Kidney capillary endothelial cell (primary cell): ENCODE measurements at regions not wholly inside any gene's neighbourhood (a gene's known extent, or its start where the extent isn't known, plus 50 kb on each side); places are given as distances from the start of the nearest gene placed in this dataset.
"Not testable (repeated sequence)": the region's sequence is repeated elsewhere in the genome, so short reads cannot be mapped to it uniquely, and the experiment has no call there.

Experiments
- DNase-seq: peaks from one replicate; pipeline ENCODE4 v3.0.0-alpha.2; 2018; ENCODE audit warnings: low spot score

DNA sequence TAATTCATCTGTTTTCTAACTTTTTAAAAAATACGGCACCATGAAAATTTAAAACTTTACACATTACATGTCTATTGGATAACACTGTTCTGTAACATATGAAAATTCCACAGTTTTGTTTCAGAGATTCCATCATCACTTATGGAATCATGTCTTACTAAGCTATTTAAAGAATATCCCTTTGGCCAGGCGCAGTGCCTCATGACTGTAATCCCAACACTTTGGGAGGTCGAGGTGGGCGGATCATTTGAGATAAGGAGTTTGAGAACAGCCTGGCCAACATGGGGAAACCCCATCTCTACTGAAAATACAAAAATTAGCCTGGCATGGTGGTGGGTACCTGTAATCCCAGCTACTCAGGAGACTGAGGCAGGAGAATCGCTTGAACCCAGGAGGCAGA is 131.7 kb upstream of the KRR1 start:
- not testable (repeated sequence) for DNase-seq

DNA sequence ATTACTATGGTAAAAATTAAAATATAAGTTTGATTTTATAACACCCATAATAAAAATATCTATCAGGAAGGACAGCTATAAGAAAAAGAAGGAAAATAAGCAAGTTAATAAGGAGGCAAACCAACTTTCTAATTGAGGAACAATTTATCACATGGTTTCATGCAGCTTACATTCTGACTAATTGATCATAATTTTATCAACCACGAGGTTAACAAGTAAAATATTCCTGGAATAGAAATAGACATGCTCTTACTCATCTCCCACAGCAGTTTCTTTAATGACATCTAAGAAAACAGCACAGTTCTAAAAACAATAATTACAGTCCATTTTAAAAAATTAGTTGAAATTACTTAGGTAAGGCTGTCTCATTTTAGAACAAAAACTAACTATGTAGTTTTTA is 130.8 kb upstream of the KRR1 start:
- DNase-seq = no peak

DNA sequence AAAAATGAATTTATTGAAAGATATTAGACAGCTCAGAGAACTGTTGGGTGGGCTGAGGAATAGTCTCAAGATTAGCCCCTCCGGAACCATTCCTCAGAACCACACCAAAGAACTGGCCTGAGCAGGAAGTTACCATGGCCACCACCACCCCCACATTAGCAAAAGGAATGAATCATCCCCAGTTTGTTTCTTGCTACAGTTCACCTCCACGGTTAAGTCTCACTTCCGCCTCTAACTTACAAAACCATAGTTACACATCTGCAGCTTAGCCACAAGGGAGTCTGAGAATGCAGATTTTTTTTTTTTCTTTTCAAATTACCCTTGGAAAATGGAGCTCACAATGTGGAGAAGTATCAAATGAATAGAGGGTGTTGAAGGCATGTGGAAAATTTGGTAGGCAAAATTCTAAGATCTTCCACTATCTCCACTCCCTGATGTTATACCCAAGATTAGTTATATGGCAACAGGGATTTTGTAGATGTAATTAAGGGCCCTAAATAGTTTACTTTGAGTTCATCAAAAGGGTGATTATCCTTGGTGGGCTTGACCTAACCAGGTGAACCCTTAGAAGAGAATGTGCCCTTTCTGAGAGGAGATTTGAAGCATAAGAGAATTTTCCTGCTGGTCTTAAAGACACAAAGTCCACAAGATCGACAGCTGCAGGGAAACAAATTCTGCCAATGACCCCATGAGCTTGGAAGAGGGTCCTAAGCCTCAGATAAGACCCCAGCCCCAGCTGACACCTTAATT is 129.8 kb upstream of the KRR1 start:
- DNase-seq = no peak

DNA sequence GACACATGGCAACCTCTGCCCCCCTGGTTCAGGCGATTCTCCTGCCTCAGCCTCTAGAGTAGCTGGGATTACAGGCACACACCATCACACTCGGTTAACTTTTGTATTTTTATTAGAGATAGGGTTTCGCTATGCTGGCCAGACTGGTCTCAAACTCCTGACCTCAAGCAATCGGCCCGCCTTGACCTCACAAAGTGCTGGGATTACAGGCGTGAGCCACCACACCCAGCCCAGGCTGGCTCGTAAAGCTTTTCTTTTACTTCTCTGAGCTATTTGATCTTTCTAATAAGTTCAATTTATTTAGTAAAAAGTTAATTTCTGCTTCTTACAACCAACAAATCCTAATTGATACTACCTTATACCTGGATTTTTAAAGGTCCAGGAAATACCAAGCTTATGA is 127.4 kb upstream of the KRR1 start:
- no peak for DNase-seq

DNA sequence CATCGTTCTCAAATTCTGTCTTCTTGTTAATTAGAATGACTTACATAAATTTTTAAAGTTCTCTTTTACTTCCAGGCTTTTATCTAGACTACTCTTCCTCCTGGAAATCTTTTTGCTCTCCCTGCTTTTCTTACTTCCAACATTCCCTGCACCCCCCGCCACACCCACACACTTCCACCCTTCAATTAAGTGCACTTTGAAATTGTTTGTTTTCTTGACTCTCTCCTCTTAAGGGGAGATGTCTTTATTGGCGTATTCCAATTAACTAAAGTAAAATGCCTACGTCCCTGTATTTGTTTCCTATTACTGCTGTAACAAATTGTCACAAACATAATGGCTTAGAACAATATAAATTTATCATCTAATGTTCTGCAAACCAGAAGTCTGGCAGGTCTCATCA is 125.2 kb upstream of the KRR1 start:
- DNase-seq = no peak

DNA sequence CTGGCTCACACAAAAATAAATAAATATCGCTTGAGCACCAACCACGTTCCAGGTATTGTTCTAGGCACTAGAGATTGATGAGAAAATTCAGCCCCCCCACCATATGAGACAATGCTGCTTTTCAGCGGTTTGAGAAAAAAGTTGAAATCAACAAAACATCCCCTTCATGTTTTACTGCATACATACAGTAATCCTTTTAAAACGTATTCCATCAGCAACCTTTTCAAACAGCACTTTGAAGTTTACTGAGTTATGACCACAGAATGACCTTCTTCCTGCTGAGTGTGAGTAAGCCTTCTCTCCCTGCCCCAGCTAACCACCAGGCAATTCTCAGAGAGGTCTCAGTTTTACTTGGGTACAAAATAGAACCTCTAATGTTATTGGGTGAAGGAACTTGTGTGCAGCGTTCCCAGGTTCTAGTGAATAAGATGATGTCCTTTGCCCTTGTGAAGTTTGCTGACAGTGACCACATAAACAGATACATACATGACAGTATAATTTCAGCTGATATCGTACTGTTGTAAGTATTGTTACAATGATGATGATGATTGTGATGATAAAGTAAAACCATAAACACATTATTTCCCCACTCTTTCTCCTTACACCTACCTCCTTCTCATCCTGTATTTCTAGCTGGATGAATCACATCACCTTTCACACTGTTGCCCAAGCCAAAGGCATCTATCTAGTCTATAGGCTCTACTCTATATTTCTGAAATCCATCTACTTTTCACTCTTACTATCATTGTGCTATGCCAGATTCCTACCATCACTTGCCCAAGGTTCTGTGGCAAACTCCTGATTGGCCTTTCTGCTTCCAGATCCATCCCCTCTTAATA is 124.4 kb upstream of the KRR1 start:
- peak; percentile 69 for DNase-seq

DNA sequence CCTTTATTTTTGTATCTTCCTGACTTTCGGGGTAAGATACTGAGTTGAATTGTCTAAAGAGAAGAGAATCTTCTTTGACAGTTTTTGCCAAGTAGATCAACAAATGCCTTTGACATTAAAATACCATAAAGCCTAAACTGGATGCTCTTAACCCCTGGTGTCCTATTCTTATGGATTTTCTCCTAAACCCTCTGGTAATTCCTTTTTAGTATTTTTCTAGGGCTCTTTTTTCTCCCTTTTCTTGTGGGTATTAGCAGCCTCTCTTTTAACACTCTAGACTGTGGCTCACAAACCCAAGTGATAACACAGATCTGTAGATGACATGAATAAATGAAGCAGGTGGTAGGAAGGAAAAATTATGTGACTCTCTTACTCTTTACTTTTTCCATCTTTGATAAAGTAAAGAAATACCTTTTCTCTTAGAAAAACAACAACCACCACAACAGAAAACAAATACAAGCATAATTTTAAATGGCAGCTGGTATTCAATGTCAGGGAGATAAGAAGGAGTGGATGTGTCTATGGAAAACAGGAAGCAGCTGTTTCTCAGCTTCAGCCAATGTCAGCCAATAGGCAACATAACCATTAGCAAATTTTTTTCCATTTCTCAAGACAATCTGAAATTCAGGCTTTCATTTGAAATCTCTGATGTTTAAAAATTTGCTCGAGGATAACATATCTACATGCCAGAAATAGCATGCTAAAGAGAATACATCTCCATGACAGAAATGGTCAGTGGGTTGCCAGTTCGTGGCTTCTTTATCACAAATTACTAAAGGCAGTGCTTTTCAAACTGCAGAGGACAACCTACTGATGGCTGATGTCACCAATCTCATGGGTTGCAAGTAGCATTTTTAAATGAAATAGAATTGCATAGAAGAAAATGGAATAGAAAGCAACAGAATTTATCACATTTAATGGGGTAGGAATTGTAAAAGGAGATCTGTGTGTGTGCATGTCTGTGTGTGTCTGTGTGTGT is 123.1 kb upstream of the KRR1 start:
- DNase-seq = no peak

DNA sequence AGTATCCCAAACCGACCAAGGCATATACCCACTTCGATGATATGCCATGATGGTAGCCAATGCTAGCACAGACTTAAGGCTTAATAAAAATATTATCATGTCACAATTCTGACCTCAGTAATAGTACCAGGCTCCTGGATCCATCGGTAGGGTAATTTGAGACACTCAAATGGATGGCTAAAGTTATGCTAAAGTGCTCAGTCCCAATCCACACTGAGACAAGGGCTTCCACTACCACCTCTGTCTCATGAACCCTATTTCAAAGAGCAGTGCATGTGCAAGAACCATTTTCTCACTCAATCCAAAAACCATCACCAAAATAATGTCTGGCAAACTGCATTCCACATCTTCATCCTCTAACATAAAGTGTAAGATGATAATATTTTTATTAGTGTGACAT is 122.4 kb upstream of the KRR1 start:
- no peak for DNase-seq

DNA sequence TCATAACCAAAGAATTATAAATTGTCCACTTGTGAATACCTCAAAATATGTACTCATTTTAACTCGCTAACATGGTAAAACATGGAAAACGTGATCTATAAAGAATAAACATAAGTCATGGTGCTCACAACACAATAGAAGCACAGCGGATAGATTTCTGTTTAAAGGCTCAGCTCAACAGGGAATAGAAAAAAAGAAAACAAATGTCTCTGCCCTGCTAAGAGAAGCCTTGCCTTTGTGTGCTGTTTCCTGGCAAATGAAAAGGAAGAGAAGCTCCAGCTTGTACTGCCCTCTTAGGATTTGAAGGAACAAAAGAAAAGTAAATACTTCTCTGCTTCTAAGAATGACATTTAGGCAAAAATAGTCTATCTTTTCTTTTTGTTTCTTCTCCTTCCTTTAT is 121.0 kb upstream of the KRR1 start:
- DNase-seq = peak; percentile 36

DNA sequence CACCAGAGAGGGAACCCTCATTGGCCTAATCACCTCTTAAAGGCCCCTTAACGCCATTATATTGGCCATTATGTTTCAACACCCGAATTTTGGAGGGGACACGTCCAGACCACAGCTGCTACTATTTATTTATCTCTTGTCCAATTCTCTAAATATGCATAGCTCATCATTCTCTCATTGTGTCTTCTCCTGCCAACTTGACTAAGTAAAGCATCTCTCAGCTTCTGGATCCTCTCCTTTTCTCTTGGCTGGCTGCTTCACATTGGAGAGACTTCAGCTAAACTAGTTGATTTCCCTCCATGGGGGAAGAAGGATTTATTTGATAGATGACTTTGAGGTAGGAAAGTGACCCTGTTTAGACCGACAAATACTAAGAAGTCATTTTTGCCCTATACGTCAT is 120.4 kb upstream of the KRR1 start:
- DNase-seq = no peak

DNA sequence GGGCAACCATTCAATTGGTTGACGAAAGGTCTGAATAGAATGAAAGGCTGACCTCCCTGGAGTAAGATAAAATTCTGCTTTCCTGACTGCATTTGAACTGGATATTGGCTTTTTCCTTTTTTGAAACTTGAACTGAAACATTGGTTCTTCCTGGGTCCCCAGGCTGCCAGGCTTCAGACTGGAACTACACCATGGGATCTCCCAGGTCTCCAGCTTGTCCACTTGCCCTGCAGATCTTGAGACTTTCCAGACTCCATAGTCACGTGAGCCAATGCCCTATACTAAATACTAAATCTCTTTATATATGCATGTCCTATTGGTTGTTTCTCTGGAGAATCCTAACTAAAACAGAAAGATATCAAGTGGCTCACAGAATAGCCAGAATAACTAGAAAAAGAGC is 118.7 kb upstream of the KRR1 start:
- DNase-seq = no peak

DNA sequence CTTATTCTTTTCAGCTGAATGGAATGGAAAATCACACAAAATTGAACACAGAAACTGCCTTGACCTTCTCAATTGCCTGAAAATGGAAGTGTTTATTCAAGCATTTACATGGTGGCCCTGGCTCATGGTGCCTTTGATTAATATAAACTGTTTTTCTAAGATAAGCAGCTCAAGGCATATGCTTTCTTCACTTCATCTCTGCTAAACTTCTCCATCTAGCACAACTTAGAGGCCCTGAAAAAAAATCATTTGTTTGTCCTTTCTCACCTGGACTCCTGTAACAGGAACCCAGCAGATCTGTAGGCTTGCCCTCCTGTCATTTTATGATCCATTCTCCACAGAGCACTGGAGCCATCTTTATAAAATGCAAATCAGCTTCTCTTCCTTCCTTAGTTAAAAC is 117.5 kb upstream of the KRR1 start:
- no peak for DNase-seq

DNA sequence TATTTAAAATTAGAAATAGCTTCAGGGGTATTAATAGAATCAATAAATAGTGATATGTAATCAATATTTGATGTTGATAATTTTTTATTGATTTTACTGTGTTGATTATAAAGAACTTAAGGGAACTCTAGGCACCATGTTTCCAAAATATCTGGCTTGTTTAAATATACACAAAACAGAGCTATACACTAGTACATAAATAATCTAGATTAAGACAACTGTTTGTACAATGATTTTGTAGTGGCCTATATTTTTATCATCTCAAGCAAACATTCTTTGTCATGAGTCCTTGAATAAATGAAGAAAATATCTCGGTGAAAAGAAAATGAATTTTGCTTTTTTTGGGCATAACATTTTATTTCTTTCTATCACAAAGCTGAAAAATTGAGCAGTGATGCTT is 117.1 kb upstream of the KRR1 start:
- DNase-seq = no peak

DNA sequence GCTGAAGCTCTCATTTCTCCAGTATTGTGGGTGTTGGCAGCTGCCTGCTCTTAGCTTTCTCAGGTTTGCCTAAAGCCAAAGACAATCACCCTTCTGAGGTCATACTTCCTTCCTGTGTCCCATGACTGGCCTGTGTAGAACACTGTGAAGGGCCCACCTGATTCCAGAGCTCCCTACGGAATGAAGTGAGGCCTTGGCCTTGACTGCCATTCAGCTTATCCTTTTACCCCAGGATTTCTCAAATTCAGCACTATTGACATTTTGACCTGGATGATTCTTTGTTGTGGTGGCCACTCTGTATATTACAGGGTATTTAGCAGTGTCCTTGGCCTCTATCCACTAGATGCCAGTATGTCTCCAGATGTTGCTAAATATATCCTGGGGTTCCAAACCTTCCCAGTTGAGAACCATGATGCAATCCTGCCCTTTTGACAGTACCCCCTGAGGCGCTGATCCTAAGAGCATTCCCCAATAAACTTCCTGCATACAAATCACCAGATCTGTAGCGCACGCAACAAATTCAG is 112.3 kb upstream of the KRR1 start:
- peak; percentile 37 for DNase-seq

DNA sequence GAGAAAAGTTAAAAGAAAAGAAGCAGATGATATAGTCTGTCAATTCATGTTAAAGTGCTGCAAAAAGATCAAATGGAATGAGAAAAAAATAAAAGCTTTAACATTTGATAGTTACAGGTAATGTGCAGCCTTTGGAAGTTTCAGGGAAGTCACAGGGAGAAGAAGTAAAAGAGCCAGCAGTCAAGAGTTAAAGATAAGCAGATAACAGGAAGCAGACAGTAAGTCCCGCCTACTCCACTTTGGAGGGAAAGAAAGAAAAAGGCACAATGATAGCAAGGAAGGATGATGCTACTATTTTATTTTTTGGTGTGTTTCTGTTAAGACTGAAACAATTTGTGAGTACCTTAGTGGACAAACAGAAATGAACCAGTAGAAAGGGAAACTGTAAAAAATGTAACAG is 111.1 kb upstream of the KRR1 start:
- DNase-seq = no peak

DNA sequence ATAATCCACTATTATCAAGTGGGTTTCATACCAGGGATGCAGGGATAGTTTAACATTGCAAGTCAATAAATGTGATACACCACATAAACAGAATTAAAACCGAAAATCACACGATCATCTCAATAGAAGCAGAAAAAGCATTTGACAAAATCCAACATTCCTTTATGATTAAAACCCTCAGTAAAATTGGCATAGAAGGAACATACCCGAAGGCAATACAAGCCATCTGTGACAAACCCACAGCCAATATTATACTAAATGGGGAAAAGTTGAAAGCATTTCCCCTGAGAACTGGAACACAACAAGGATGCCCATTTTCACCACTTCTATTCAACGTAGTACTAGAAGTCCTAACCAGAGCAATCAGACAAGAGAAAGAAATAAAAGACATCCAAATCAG is 103.0 kb upstream of the KRR1 start:
- not testable (repeated sequence) for DNase-seq

DNA sequence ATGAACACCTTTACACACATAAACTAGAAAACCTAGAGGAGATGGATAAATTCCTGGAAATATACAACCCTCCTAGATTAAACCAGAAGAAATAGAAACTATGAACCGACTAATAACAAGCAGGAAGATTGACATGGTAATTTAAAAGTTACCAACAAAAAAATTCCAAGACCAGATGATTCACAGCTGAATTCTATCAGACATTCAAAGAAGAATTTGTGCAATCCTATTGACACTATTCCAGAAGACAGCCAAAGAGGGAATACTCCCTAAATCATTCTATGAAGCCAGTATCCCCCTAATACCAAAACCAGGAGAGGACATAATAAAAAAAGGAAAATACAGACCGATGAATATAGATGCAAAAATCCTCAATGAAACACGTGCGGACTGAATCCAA is 102.6 kb upstream of the KRR1 start:
- DNase-seq = no peak

DNA sequence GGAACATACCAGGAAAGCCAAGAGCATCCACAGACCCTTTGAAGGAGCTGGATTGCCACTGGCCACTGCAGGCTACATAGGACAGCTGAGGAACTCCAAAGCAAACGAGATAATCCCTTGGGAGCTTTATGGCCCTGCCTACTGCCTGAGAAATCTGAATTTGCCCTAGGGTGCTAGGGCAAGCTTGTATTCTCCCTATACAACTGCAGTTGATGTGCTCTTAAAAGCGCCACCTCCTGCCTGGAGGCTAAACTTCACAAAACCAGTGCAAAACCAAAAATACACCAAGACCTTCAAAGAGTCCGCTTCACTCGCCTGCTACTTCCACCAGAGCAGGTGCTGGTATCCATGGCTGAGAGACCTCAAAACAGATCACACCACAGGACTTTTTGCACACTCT is 99.6 kb upstream of the KRR1 start:
- no peak for DNase-seq

DNA sequence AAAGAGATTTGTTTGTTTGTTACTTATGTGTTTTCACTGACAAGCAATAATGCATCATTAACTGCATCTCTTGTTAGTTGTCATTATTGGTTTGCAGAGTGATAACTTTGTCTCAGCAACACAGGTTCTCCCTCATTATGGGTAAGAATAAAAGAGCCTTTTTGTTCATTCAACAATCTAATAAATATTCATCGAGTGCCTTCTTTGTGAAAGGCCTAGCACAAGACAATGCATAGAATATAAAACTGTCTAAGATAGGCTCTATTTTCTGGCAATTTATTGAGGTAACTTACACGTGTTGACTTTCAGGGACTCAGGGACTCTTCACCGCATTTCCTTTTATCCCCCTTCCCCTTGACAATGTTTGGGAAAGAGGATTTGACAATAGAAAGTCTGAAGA is 95.5 kb upstream of the KRR1 start:
- no peak for DNase-seq

DNA sequence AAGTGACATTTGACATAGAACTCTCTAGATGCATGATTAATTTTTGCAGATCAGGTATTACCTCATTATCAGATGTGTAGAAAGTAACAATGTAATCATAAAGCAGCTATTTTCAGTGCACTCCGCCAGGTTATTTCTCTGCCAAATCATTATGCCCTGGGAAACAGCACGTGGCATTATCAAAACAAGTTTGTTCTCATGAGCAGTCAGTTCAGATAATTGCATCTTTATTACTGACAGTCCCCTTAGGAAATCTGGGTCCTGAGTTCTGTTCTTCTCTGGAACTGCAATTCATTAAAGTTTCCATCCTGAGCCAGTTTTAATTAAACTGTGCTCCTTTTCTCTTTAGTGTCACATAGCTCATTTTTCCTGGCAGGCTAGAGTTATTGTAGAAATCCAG is 94.7 kb upstream of the KRR1 start:
- no peak for DNase-seq

DNA sequence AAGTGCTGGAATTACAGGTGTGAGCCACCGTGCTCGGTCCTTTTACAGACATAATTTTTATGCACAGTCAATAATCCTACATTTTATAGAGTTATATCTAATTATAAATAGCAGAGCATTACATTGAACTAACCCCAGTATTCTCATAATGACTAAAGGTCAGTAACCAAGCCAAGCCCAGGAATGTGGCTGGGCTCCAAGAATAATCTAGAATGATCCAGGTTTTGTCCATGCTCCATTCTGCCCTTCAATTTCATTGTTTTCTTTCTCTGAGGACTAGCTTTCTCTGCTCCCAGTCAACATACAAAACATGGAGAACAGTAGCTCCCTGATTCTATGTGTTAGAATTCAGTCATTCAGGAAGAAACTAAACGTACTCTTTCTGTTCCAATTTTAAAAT is 92.1 kb upstream of the KRR1 start:
- DNase-seq = no peak

DNA sequence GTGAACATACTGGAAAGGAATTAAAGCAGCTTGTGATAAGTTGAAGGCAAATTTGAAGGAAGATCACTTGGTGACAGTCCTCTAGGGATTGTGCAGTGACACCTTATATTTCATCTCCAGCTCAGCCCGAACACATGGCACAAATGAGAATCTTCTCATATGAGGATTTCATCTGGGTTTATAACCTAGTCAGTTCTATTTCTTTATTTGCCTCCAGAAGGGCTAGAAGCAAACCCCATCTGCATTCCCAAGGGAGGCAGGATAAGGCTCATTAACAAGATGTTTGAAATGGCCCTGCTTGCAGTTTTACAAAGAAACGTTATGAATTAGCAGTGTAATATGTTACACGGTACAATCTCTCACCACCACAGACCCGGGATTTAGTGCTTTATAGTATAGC is 90.7 kb upstream of the KRR1 start:
- no peak for DNase-seq
